ENCODE measurements at regions not wholly inside any gene's neighbourhood (a gene's known extent, or its start where the extent isn't known, plus 50 kb on each side); places are given as distances from the start of the nearest gene placed in this dataset.

GRCh38 chr2:57080035-57080434 lies 896.2 kb downstream of the CCDC85A start (continued):
- TF ChIP-seq MAX (IDR thresholded peaks at IDR 0.05) (no peak), USF2 (IDR thresholded peaks at IDR 0.05; ENCODE audit: low read length) (no peak), KDM1A (IDR thresholded peaks at IDR 0.05; ENCODE audit: borderline replicate concordance, low read length) (no peak)

Data from H1 (cell line).